ENCODE measurements at regions not wholly inside any gene's neighbourhood (a gene's known extent, or its start where the extent isn't known, plus 50 kb on each side); places are given as distances from the start of the nearest gene placed in this dataset.

GRCh38 chr2:120535081-120535480, 189.1 kb downstream of the INHBB start:
- TF ChIP-seq POLR2AphosphoS5 (IDR thresholded peaks at IDR 0.05; ENCODE audit: low read depth, low read length): no peak
- no peak for TF ChIP-seq SPI1 (IDR thresholded peaks at IDR 0.05; ENCODE audit: low read depth, low read length)
- TF ChIP-seq POLR2A (IDR thresholded peaks at IDR 0.05; ENCODE audit: low read depth, low read length): no peak
- TF ChIP-seq TAF1 (IDR thresholded peaks at IDR 0.05; ENCODE audit: low read depth, low read length): no peak
- no peak for TF ChIP-seq PAX5 (IDR thresholded peaks at IDR 0.05; ENCODE audit: insufficient read depth, low read length, severe bottlenecking)
- TF ChIP-seq POU2F2 (IDR thresholded peaks at IDR 0.05; ENCODE audit: low read depth, low read length): no peak

Data from GM12891 (cell line).